ENCODE measurements at regions not wholly inside any gene's neighbourhood (a gene's known extent, or its start where the extent isn't known, plus 50 kb on each side); places are given as distances from the start of the nearest gene placed in this dataset.

DNA sequence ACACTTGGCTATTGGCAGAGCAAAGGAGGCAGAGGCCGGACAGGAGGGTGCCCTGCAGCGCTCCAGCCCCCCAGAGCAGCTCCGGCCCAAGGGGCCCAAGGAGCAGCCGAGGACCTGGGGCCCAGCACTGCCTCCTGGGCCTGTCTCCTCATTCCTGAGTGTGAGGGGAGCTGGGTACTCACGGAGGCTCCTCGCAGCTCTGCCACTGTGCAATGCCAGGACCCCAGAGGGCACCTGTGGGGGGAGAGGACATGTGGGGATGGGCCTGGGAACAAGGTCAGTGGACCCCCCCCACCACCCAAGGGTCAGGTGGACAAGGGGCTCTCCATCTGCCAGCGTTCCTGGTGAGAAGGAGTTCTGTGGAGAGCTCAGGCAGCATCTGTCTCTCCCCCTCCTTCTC lies 192.6 kb upstream of the PPP1R26 start:
- no peak overlapping the region for H3K4me3 ChIP-seq (ENCODE audit: control insufficient read depth, low read depth, low read length)
- TF ChIP-seq, protein P1, sequence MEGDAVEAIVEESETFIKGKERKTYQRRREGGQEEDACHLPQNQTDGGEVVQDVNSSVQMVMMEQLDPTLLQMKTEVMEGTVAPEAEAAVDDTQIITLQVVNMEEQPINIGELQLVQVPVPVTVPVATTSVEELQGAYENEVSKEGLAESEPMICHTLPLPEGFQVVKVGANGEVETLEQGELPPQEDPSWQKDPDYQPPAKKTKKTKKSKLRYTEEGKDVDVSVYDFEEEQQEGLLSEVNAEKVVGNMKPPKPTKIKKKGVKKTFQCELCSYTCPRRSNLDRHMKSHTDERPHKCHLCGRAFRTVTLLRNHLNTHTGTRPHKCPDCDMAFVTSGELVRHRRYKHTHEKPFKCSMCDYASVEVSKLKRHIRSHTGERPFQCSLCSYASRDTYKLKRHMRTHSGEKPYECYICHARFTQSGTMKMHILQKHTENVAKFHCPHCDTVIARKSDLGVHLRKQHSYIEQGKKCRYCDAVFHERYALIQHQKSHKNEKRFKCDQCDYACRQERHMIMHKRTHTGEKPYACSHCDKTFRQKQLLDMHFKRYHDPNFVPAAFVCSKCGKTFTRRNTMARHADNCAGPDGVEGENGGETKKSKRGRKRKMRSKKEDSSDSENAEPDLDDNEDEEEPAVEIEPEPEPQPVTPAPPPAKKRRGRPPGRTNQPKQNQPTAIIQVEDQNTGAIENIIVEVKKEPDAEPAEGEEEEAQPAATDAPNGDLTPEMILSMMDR (IDR thresholded peaks at IDR 0.05; ENCODE audit: control insufficient read depth, insufficient read depth, low read depth, low read length, missing control alignments): no peak
- DNase-seq (ENCODE audit: low read depth): no peak

DNA sequence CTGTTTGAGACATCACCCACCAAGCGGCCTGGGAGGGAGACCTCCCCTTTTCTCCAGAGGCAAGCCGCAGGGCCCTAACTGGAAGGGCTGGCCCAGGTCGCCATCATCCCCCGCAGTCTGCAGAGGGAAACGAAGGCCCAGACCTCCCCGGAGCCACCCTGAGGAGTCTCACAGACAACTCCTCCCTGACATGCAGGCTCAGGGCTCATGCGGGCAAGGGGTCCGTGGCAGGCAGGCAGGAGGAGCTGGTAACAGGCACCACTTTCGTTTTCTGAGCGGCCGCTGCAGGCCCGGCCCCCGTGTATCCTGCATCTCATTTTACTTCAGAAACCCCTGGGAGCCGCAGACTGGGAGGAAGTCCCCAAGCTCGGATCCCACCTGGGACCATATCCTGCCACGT lies 192.0 kb upstream of the PPP1R26 start:
- H3K4me3 ChIP-seq (ENCODE audit: control insufficient read depth, low read depth, low read length): no peak overlapping the region
- TF ChIP-seq, protein P1 (IDR thresholded peaks at IDR 0.05; ENCODE audit: control insufficient read depth, insufficient read depth, low read depth, low read length, missing control alignments): no peak
- no peak for DNase-seq (ENCODE audit: low read depth)

DNA sequence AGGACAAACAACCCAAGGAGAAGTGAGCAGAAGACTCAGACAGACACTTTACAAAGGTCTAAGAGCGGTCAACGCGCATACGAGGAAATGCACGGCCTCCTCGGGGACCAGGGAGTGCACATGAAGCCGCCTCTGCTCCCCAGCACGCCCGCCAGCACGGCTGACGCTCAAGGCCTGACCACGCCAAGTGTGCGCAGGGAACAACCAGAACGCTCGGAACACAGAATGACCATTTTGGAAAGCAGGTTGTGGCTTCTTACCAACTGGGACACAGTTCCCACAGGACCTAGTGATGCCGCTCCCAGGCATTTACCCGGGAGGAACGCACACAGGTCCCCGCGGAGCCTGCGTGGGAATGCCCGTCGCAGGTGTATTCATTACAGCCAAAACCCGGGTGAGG lies 191.5 kb upstream of the PPP1R26 start:
- H3K4me3 ChIP-seq (ENCODE audit: control insufficient read depth, low read depth, low read length): no peak overlapping the region
- TF ChIP-seq, protein P1 (IDR thresholded peaks at IDR 0.05; ENCODE audit: control insufficient read depth, insufficient read depth, low read depth, low read length, missing control alignments): no peak
- no peak for DNase-seq (ENCODE audit: low read depth)

DNA sequence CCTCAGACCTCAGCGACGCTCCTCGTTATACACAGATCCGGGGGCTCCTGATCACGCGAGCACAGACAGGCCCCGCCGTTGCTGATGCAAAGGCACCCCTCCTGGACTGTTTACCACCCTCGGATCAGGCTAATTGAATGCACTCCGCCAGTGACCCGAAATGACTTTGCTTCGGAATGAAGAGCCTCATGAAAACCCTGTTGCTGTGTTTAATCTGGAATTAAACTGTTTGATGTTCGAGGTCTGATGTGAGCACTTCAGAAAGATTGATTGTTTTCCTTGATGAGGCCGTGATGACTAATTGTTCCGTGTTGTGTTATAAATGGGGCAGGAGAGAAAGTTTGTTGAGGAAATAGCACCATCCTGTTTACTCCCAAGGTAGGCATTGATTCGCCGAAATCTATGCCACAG lies 190.5 kb upstream of the PPP1R26 start:
- no peak overlapping the region for H3K4me3 ChIP-seq (ENCODE audit: control insufficient read depth, low read depth, low read length)
- DNase-seq (ENCODE audit: low read depth): no peak
- TF ChIP-seq, protein P1 (IDR thresholded peaks at IDR 0.05; ENCODE audit: control insufficient read depth, insufficient read depth, low read depth, low read length, missing control alignments): no peak

DNA sequence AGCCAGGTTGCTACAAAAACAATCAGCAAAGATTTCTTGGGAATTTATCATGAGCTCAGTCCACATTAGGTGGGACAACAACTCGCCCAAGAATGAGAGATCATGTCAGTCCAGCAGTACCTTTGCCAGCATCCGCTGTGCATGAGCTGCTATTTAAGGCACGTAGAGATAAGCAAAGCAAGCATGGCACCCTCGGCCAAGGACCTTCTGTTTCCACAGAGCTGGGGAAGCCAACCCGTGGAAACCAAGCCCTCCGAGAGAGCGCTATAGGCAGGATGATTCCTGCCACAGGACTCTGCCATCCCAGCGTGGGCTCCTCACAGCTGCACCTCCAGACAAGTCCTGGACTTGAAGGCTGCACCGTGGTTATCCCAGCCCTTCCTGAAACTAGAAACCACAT lies 189.5 kb upstream of the PPP1R26 start:
- no peak for DNase-seq (ENCODE audit: low read depth)
- no peak overlapping the region for H3K4me3 ChIP-seq (ENCODE audit: control insufficient read depth, low read depth, low read length)
- TF ChIP-seq, protein P1 (IDR thresholded peaks at IDR 0.05; ENCODE audit: control insufficient read depth, insufficient read depth, low read depth, low read length, missing control alignments): no peak

DNA sequence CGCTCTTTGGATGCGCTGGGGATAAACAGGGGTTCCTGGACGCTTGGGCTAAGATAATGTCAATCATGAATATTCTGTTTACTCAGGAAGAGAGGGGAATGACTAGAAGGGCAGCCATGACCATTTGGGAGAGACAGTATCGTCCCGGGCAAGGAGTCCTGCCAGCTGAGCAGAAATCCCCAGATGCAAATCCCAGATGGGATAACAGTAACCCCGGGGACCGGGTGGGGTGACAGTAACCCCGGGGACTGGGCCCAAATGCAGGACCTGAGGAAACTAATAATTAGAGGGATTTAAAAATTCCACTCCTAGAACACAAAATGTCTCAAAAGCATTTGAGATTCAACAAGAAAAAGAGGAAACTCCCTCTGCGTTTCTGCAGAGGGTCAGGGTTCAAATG lies 189.0 kb upstream of the PPP1R26 start:
- no peak for DNase-seq (ENCODE audit: low read depth)
- H3K4me3 ChIP-seq (ENCODE audit: control insufficient read depth, low read depth, low read length): no peak overlapping the region
- TF ChIP-seq, protein P1 (IDR thresholded peaks at IDR 0.05; ENCODE audit: control insufficient read depth, insufficient read depth, low read depth, low read length, missing control alignments): no peak

DNA sequence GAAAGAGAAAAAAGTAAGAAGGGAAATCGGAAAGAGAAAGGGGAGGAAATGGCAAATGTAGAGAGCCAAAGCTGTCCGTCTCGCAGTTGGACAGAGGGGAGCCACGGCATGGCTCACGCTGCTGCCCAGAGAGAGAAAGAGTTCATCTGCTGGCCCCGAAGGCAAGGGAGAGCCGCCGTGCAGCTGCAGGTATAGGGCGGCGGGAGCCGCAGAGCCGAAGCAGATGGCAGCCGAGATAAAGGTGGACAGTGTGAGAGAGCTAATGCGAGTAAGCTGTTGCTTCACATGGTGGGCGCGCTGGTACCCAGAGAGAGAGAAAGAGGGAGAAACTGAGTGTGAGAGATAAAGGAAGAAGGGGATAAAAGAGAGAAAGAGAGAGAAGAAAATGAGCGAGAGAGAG lies 188.4 kb upstream of the PPP1R26 start:
- TF ChIP-seq, protein P1 (IDR thresholded peaks at IDR 0.05; ENCODE audit: control insufficient read depth, insufficient read depth, low read depth, low read length, missing control alignments): no peak
- no peak for DNase-seq (ENCODE audit: low read depth)
- H3K4me3 ChIP-seq (ENCODE audit: control insufficient read depth, low read depth, low read length): no peak overlapping the region

Measured in AG09309 (cell line).